Smooth muscle cell (in vitro differentiated cells): ENCODE measurements at regions not wholly inside any gene's neighbourhood (a gene's known extent, or its start where the extent isn't known, plus 50 kb on each side); places are given as distances from the start of the nearest gene placed in this dataset.

Source experiments
- DNase-seq: peaks from one replicate; lab custom pipeline; 2025; ENCODE audit not compliant: unreplicated experiment; lab: John Stamatoyannopoulos, UW
- H2AFZ ChIP-seq: fragments of 200-600 bp; sonication (generic); 2 replicates; pipeline ENCODE4 v1.6.0; 2016; ENCODE audit warnings: antibody characterized with exemption, low read depth, mild to moderate bottlenecking
- H3F3A ChIP-seq: fragments of 200-600 bp; sonication (generic); 2 replicates; pipeline ENCODE4 v1.6.0; 2017; ENCODE audit warnings: antibody characterized with exemption, low read depth
- H3K27ac ChIP-seq: fragments of 200-600 bp; sonication (generic); 2 replicates; pipeline ENCODE4 v1.5.1; 2016; ENCODE audit warnings: low read depth, mild to moderate bottlenecking
- H3K27me3 ChIP-seq: fragments of 200-600 bp; sonication (generic); 2 replicates; pipeline ENCODE4 v1.6.1; 2016; ENCODE audit warnings: low read depth, mild to moderate bottlenecking
- H3K36me3 ChIP-seq: fragments of 200-600 bp; sonication (generic); 2 replicates; pipeline ENCODE4 v1.5.1; 2016; ENCODE audit warnings: low read depth
- H3K4me1 ChIP-seq: fragments of 200-600 bp; sonication (generic); 2 replicates; pipeline ENCODE4 v1.5.1; 2016; ENCODE audit warnings: low read depth
- H3K4me2 ChIP-seq: fragments of 200-600 bp; sonication (generic); 2 replicates; pipeline ENCODE4 v1.6.0; 2016; ENCODE audit warnings: mild to moderate bottlenecking
- H3K4me3 ChIP-seq: fragments of 200-600 bp; sonication (generic); 2 replicates; pipeline ENCODE4 v1.5.1; 2016; ENCODE audit warnings: mild to moderate bottlenecking
- H3K79me2 ChIP-seq: fragments of 200-600 bp; sonication (generic); 2 replicates; pipeline ENCODE4 v1.6.0; 2016; ENCODE audit warnings: low read depth, mild to moderate bottlenecking
- H3K9ac ChIP-seq: fragments of 200-600 bp; sonication (generic); 2 replicates; pipeline ENCODE4 v1.6.0; 2016; ENCODE audit warnings: low read depth
- H3K9me3 ChIP-seq: fragments of 200-600 bp; sonication (generic); replicated peaks from 2 replicates; pipeline ENCODE4 v1.5.1; 2016; ENCODE audit warnings: low read depth
- H4K20me1 ChIP-seq: fragments of 200-600 bp; sonication (generic); 2 replicates; pipeline ENCODE4 v1.6.0; 2016; ENCODE audit warnings: low read depth
- WGBS: methylation state at CpG from one replicate; pipeline ENCODE4 v1.1.7; 2016; ENCODE audit warnings: low lambda C conversion rate; 5-methylcytosine and 5-hydroxymethylcytosine counted together
- TF ChIP-seq, protein P1 (sequence below): fragments of 200-600 bp; sonication (generic); IDR thresholded peaks from 2 replicates; pipeline ENCODE4 v1.5.1; 2017; ENCODE audit warnings: borderline replicate concordance, mild to moderate bottlenecking, antibody characterized with exemption; ENCODE audit not compliant: insufficient read depth, poor library complexity, severe bottlenecking

GRCh38 chr4:38489011-38489861, 174.8 kb upstream of the KLF3 start:
- Histone ChIP-seq H3K4me1 (peaks cover 32% of the 10 kb centered on the region), H3F3A (no peaks in the 10 kb centered on the region), H3K27me3 (no peaks in the 10 kb centered on the region), H3K9ac (no peak overlapping the region), H3K27ac (peak overlapping the region; percentile 59), H4K20me1 (no peaks in the 10 kb centered on the region), H3K4me3 (no peak overlapping the region), H3K9me3 (no peaks in the 10 kb centered on the region), H3K79me2 (no peaks in the 10 kb centered on the region), H3K36me3 (no peaks in the 10 kb centered on the region), H3K4me2 (peak overlapping the region; percentile 60), H2AFZ (peak overlapping the region; percentile 75)
- TF ChIP-seq, protein P1, sequence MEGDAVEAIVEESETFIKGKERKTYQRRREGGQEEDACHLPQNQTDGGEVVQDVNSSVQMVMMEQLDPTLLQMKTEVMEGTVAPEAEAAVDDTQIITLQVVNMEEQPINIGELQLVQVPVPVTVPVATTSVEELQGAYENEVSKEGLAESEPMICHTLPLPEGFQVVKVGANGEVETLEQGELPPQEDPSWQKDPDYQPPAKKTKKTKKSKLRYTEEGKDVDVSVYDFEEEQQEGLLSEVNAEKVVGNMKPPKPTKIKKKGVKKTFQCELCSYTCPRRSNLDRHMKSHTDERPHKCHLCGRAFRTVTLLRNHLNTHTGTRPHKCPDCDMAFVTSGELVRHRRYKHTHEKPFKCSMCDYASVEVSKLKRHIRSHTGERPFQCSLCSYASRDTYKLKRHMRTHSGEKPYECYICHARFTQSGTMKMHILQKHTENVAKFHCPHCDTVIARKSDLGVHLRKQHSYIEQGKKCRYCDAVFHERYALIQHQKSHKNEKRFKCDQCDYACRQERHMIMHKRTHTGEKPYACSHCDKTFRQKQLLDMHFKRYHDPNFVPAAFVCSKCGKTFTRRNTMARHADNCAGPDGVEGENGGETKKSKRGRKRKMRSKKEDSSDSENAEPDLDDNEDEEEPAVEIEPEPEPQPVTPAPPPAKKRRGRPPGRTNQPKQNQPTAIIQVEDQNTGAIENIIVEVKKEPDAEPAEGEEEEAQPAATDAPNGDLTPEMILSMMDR = no peak
- 54% methylated on average over 8 of the region's 9 CpGs for WGBS
- DNase-seq = no peak

GRCh38 chr4:38489924-38490639, 173.9 kb upstream of the KLF3 start:
- Histone ChIP-seq H3K36me3 (no peaks in the 10 kb centered on the region), H3K27me3 (no peaks in the 10 kb centered on the region), H3K4me1 (peaks cover 32% of the 10 kb centered on the region), H3K4me3 (no peak overlapping the region), H3K9me3 (no peaks in the 10 kb centered on the region), H3K4me2 (peak overlapping the region; percentile 39), H3K27ac (peak overlapping the region; percentile 59), H3F3A (no peaks in the 10 kb centered on the region), H4K20me1 (no peaks in the 10 kb centered on the region), H3K9ac (peak overlapping the region; percentile 29), H3K79me2 (no peaks in the 10 kb centered on the region), H2AFZ (peak overlapping the region; percentile 75)
- WGBS = 19% methylated on average over 7 of the region's 7 CpGs
- DNase-seq = no peak
- TF ChIP-seq, protein P1 = no peak

GRCh38 chr4:38490753-38491446, 173.1 kb upstream of the KLF3 start:
- H3F3A ChIP-seq = no peaks in the 10 kb centered on the region
- no peaks in the 10 kb centered on the region for H3K79me2 ChIP-seq
- H3K4me2 ChIP-seq = peak overlapping the region; percentile 39
- WGBS = 97% methylated on average over 4 of the region's 4 CpGs
- no peak overlapping the region for H3K4me3 ChIP-seq
- DNase-seq = no peak
- no peaks in the 10 kb centered on the region for H3K36me3 ChIP-seq
- H2AFZ ChIP-seq = peak overlapping the region; percentile 75
- H3K27me3 ChIP-seq = no peaks in the 10 kb centered on the region
- peak overlapping the region; percentile 59 for H3K27ac ChIP-seq
- H3K4me1 ChIP-seq = peaks cover 35% of the 10 kb centered on the region
- no peaks in the 10 kb centered on the region for H4K20me1 ChIP-seq
- no peak overlapping the region for H3K9ac ChIP-seq
- TF ChIP-seq, protein P1 = no peak
- no peaks in the 10 kb centered on the region for H3K9me3 ChIP-seq
